ENCODE measurements at regions not wholly inside any gene's neighbourhood (a gene's known extent, or its start where the extent isn't known, plus 50 kb on each side); places are given as distances from the start of the nearest gene placed in this dataset.

DNA sequence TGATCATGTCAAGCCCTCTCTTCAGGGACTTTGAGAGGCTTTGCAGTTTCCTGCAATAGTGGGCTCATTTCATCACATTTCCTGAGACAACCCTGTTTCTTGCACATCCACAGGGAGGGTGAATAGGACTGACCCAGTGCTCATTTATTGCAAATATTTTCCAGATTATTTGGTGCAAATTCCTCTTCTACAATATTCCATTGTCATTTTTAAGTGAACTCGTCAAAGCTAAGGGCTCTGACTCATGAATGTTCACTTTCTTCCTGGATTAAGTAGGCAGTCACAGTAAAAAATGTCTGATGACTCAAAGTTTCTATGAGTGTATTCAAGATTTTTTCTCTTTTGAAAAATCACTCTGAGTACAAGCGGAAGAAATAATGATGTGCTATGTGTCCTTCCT, 225.5 kb upstream of the GALNT5 start:
- DNase-seq, result no peak
- ChIA-PET CTCF (no interaction called here), POLR2A (no interaction called here)
- no TSS peak for BruUV-seq (replicated peaks)
- Histone ChIP-seq H3K36me3 (ENCODE audit: control insufficient read depth, insufficient read depth, low read length) (no peaks in the 10 kb centered on the region), H3K9me3 (no peaks in the 10 kb centered on the region), H3K27me3 (replicated peaks; ENCODE audit: control insufficient read depth, insufficient read depth, low read length) (no peaks in the 10 kb centered on the region), H3K4me3 (ENCODE audit: low read depth, low read length) (no peak overlapping the region), H3K4me1 (no peaks in the 10 kb centered on the region)
- no peaks in the 10 kb centered on the region for H3K9me3 Mint-ChIP-seq (ENCODE audit: unreplicated experiment)
- H3K27ac Mint-ChIP-seq (ENCODE audit: unreplicated experiment), result no peak overlapping the region
- H3K4me3 Mint-ChIP-seq (ENCODE audit: unreplicated experiment), result no peak overlapping the region
- H3K27me3 Mint-ChIP-seq (ENCODE audit: insufficient read depth, unreplicated experiment), result no peaks in the 10 kb centered on the region
- H3K36me3 Mint-ChIP-seq (ENCODE audit: insufficient read depth, unreplicated experiment), result no peaks in the 10 kb centered on the region
- no peaks in the 10 kb centered on the region for H3K4me1 Mint-ChIP-seq (ENCODE audit: low read depth, unreplicated experiment)
- intact Hi-C loops (cut with micrococcal nuclease; ENCODE audit: unreplicated experiment), result no loop called here
- TF ChIP-seq, protein P1, sequence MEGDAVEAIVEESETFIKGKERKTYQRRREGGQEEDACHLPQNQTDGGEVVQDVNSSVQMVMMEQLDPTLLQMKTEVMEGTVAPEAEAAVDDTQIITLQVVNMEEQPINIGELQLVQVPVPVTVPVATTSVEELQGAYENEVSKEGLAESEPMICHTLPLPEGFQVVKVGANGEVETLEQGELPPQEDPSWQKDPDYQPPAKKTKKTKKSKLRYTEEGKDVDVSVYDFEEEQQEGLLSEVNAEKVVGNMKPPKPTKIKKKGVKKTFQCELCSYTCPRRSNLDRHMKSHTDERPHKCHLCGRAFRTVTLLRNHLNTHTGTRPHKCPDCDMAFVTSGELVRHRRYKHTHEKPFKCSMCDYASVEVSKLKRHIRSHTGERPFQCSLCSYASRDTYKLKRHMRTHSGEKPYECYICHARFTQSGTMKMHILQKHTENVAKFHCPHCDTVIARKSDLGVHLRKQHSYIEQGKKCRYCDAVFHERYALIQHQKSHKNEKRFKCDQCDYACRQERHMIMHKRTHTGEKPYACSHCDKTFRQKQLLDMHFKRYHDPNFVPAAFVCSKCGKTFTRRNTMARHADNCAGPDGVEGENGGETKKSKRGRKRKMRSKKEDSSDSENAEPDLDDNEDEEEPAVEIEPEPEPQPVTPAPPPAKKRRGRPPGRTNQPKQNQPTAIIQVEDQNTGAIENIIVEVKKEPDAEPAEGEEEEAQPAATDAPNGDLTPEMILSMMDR (IDR thresholded peaks at IDR 0.05; ENCODE audit: insufficient read depth in 1 of 2, low read depth in 1 of 2, low read length in 1 of 2, severe bottlenecking in 1 of 2, unreplicated experiment in 1 of 2), result no peak

DNA sequence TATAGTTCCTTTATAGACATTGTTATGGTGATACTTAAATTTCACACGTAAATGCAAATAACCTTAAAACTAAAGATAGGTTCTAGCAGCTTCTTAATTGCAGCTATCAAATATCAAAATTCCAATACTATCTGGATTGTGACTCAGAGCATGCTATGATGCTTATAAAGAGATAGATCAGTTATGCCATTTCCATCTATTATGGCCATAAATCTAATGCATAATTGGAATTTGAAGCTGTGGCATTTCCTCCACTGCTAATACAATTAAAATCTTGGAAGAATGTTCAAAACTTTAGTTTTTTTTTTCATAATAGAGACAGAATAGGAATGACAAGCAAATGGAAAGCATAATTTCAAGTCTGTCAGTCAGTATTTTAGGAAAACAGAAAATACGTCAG, 220.8 kb upstream of the GALNT5 start:
- peaks cover 4% of the 10 kb centered on the region for H3K27me3 Mint-ChIP-seq (ENCODE audit: insufficient read depth, unreplicated experiment)
- TF ChIP-seq, protein P1 (IDR thresholded peaks at IDR 0.05; ENCODE audit: insufficient read depth in 1 of 2, low read depth in 1 of 2, low read length in 1 of 2, severe bottlenecking in 1 of 2, unreplicated experiment in 1 of 2), result no peak
- ChIA-PET CTCF (no interaction called here), POLR2A (no interaction called here)
- Histone ChIP-seq H3K4me1 (no peaks in the 10 kb centered on the region), H3K4me3 (ENCODE audit: low read depth, low read length) (no peak overlapping the region), H3K27me3 (replicated peaks; ENCODE audit: control insufficient read depth, insufficient read depth, low read length) (no peaks in the 10 kb centered on the region; the same call in 1 of the 2 replicates), H3K9me3 (no peaks in the 10 kb centered on the region), H3K36me3 (ENCODE audit: control insufficient read depth, insufficient read depth, low read length) (no peaks in the 10 kb centered on the region)
- no peak overlapping the region for H3K4me3 Mint-ChIP-seq (ENCODE audit: unreplicated experiment)
- H3K9me3 Mint-ChIP-seq (ENCODE audit: unreplicated experiment), result no peaks in the 10 kb centered on the region
- H3K4me1 Mint-ChIP-seq (ENCODE audit: low read depth, unreplicated experiment), result no peaks in the 10 kb centered on the region
- no peak overlapping the region for H3K27ac Mint-ChIP-seq (ENCODE audit: unreplicated experiment)
- intact Hi-C loops (cut with micrococcal nuclease; ENCODE audit: unreplicated experiment), result no loop called here
- no peak for DNase-seq
- no peaks in the 10 kb centered on the region for H3K36me3 Mint-ChIP-seq (ENCODE audit: insufficient read depth, unreplicated experiment)
- BruUV-seq (replicated peaks), result no TSS peak

DNA sequence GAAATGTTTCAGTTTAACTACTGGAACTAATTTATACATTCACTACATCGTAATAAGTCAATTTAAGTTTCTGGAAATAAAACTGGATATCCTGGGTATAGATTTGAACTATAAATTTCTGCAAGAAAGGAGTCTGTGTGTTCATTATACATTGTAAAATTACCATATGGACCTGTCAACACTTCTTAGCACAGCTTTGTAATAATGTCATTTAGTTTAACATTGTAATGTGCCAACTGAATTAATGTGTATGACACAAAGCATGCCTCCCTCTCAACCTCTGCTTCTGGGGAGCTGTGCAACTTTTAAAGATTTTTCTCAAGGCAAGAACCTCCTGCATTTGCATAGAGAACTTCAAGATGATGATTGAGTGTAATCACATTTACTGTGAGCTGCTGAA, 213.7 kb upstream of the GALNT5 start:
- H3K4me3 Mint-ChIP-seq (ENCODE audit: unreplicated experiment), result no peak overlapping the region
- CTCF ChIA-PET, result no interaction called here
- Histone ChIP-seq H3K36me3 (ENCODE audit: control insufficient read depth, insufficient read depth, low read length) (no peaks in the 10 kb centered on the region), H3K4me1 (no peaks in the 10 kb centered on the region), H3K4me3 (ENCODE audit: low read depth, low read length) (no peak overlapping the region), H3K27me3 (replicated peaks; ENCODE audit: control insufficient read depth, insufficient read depth, low read length) (no peaks in the 10 kb centered on the region; the same call in 1 of the 2 replicates), H3K9me3 (no peaks in the 10 kb centered on the region)
- intact Hi-C loops (cut with micrococcal nuclease; ENCODE audit: unreplicated experiment), result no loop called here
- POLR2A ChIA-PET, result no interaction called here
- no peak overlapping the region for H3K27ac Mint-ChIP-seq (ENCODE audit: unreplicated experiment)
- DNase-seq, result no peak
- BruUV-seq (replicated peaks), result no TSS peak
- no peaks in the 10 kb centered on the region for H3K36me3 Mint-ChIP-seq (ENCODE audit: insufficient read depth, unreplicated experiment)
- H3K9me3 Mint-ChIP-seq (ENCODE audit: unreplicated experiment), result no peaks in the 10 kb centered on the region
- peaks cover 8% of the 10 kb centered on the region for H3K27me3 Mint-ChIP-seq (ENCODE audit: insufficient read depth, unreplicated experiment)
- no peaks in the 10 kb centered on the region for H3K4me1 Mint-ChIP-seq (ENCODE audit: low read depth, unreplicated experiment)
- TF ChIP-seq, protein P1 (IDR thresholded peaks at IDR 0.05; ENCODE audit: insufficient read depth in 1 of 2, low read depth in 1 of 2, low read length in 1 of 2, severe bottlenecking in 1 of 2, unreplicated experiment in 1 of 2), result no peak

All from Caco-2 (cell line).